Heart left ventricle (tissue), 16 donors: ENCODE measurements at regions not wholly inside any gene's neighbourhood (a gene's known extent, or its start where the extent isn't known, plus 50 kb on each side); places are given as distances from the start of the nearest gene placed in this dataset.
"Not testable (repeated sequence)": the region's sequence is repeated elsewhere in the genome, so short reads cannot be mapped to it uniquely, and the experiment has no call there.

Experiments
- ATAC-seq, 4 donors: fragments of 200-7000 bp; cut with Tn5 transposase; one replicate each; pipeline ENCODE4 v1.9.1; 2020 to 2022; ENCODE audit warnings: moderate library complexity in 4 of 4, mild to moderate bottlenecking in 3 of 4, moderate number of reproducible peaks in 1 of 4
- DNase-seq, 5 donors: peaks; one replicate each; pipeline ENCODE4 v3.0.0-alpha.2; 2020
- H3K27ac ChIP-seq, 12 donors: fragments of 200-600 bp; sonication (generic) in 4 of 12; one replicate each; pipeline versions ENCODE4 v1.5.0 to v1.8.0; 2016 to 2022; ENCODE audit warnings: mild to moderate bottlenecking in 2 of 12
- H3K27me3 ChIP-seq, 9 donors: fragments of 200-600 bp; sonication (generic) in 2 of 9; one replicate each; pipeline versions ENCODE4 v1.5.1 to v1.8.0; 2016 to 2022; ENCODE audit warnings: mild to moderate bottlenecking in 3 of 9
- H3K36me3 ChIP-seq, 9 donors: fragments of 200-600 bp; sonication (generic) in 2 of 9; one replicate each; pipeline versions ENCODE4 v1.5.0 to v1.8.0; 2018 to 2022; ENCODE audit warnings: mild to moderate bottlenecking in 2 of 9
- H3K4me1 ChIP-seq, 12 donors: fragments of 200-600 bp; sonication (generic) in 4 of 12; one replicate each; pipeline versions ENCODE4 v1.5.0 to v1.8.0; 2016 to 2022; ENCODE audit warnings: mild to moderate bottlenecking in 3 of 12
- H3K4me3 ChIP-seq, 12 donors: fragments of 200-600 bp; sonication (generic) in 4 of 12; one replicate each; pipeline versions ENCODE4 v1.5.0 to v1.8.0; 2017 to 2022; ENCODE audit warnings: mild to moderate bottlenecking in 9 of 12, moderate library complexity in 4 of 12
- H3K9me3 ChIP-seq, 12 donors: fragments of 200-600 bp; sonication (generic) in 4 of 12; one replicate each; pipeline versions ENCODE4 v1.5.0 to v1.8.0; 2016 to 2022; ENCODE audit warnings: mild to moderate bottlenecking in 1 of 12
- WGBS, 4 donors: extraction: QIAGEN DNeasy Blood & Tissue Kit in 2 of 4; methylation state at CpG; one replicate each; pipeline versions ENCODE4 v1.1.5 to v1.1.7; 2013 to 2018; 5-methylcytosine and 5-hydroxymethylcytosine counted together
- intact Hi-C, 10 donors: fragments of 100-400 bp; cut with DNase I; formaldehyde crosslinking; loops; one replicate each; pipeline versions ENCODE4 v1.11.1 to v1.14.2; 2022
- donor health status: ischemic (EF 13 %, LVEDD 7.1; RV severe dilation, severe dysfunction).
- donor health status: healthy with polysubstance abuse.
- donor health status: DM: no; HTN: yes; CAD: no.
- donor health status: DM: no; HTN: no; CAD: no.
- donor health status: ischemic (EF 25% LVEDD 6.9; RV normal size, moderate dysfunction).
- donor health status: ischemic (EF 25% LVEDD 5.7; RV mildly dilated, moderate dysfunction).
- donor health status: healthy.
- donor health status: DM: yes; HTN: yes; CAD: no.
- donor health status: ischemic (EF 35%, LVEDD 5.7; RV mildly dilated, moderate dysfunction).
- donor health status: nonischemic (EF 11% LVEDD 7.7; RV severe dilation, severe dysfunction).
- donor health status: DM: yes; HTN: yes; CAD: no.
- donor health status: PGD.
- donor health status: ischemic (EF 29% LVEDD 5.4; RV normal size, mild dysfunction).
- donor health status: nonischemic (EF 23%, LVEDD 6.1; RV moderate dilation, normal function).

GRCh38 chr7:65059247-65059646 is 52.8 kb upstream of the ERV3-1 start:
- H3K4me1 ChIP-seq, ATAC-seq, DNase-seq, intact Hi-C loops, H3K27me3 ChIP-seq, H3K27ac ChIP-seq, H3K9me3 ChIP-seq, H3K4me3 ChIP-seq: not testable (repeated sequence)
- peaks cover 0 to 27% (median 3%) of the 10 kb centered on the region in 9 donors for H3K36me3 ChIP-seq
- 94 to 100% (median 97%) methylated on average over 1 of the region's 1 CpG for WGBS, 4 donors
